ENCODE measurements at regions not wholly inside any gene's neighbourhood (a gene's known extent, or its start where the extent isn't known, plus 50 kb on each side); places are given as distances from the start of the nearest gene placed in this dataset.
"Not testable (repeated sequence)": the region's sequence is repeated elsewhere in the genome, so short reads cannot be mapped to it uniquely, and the experiment has no call there.

- no peak for DNase-seq
These were observed 63.5 kb downstream of the PCDH18 start for GRCh38 chr4:137468836-137469235.

- DNase-seq, result no peak
These were observed 64.8 kb downstream of the PCDH18 start for GRCh38 chr4:137467537-137467936.

GRCh38 chr4:137463377-137464003, 68.8 kb downstream of the PCDH18 start:
- DNase-seq, result no peak

GRCh38 chr4:137455647-137456321, 76.5 kb downstream of the PCDH18 start:
- DNase-seq, result no peak

GRCh38 chr4:137454767-137455166, 77.5 kb downstream of the PCDH18 start:
- no peak for DNase-seq

- no peak for DNase-seq
These were observed 79.5 kb downstream of the PCDH18 start for GRCh38 chr4:137452799-137453198.

- DNase-seq, result no peak
These were observed 81.0 kb downstream of the PCDH18 start for GRCh38 chr4:137451172-137451825.

GRCh38 chr4:137448402-137448801, 83.9 kb downstream of the PCDH18 start:
- no peak for DNase-seq

GRCh38 chr4:137446071-137446470, 86.2 kb downstream of the PCDH18 start:
- DNase-seq, result no peak

GRCh38 chr4:137443031-137443800, 89.1 kb downstream of the PCDH18 start:
- no peak for DNase-seq

- DNase-seq, result no peak
These were observed 99.6 kb downstream of the PCDH18 start for GRCh38 chr4:137432446-137433311.

- no peak for DNase-seq
These were observed 102.1 kb downstream of the PCDH18 start for GRCh38 chr4:137430171-137430570.

GRCh38 chr4:137427411-137427810, 104.9 kb downstream of the PCDH18 start:
- DNase-seq, result no peak

GRCh38 chr4:137425281-137425680, 107.0 kb downstream of the PCDH18 start:
- DNase-seq, result no peak

- DNase-seq, result no peak
These were observed 109.6 kb downstream of the PCDH18 start for GRCh38 chr4:137422666-137423065.

- DNase-seq, result no peak
These were observed 110.5 kb downstream of the PCDH18 start for GRCh38 chr4:137421796-137422195.

- no peak for DNase-seq
These were observed 111.3 kb downstream of the PCDH18 start for GRCh38 chr4:137420901-137421396.

- DNase-seq, result no peak
These were observed 114.6 kb downstream of the PCDH18 start for GRCh38 chr4:137417676-137418075.

- no peak for DNase-seq
These were observed 117.5 kb downstream of the PCDH18 start for GRCh38 chr4:137414802-137415201.

GRCh38 chr4:137408527-137409177, 123.6 kb downstream of the PCDH18 start:
- no peak for DNase-seq

GRCh38 chr4:137405833-137406232, 126.5 kb downstream of the PCDH18 start:
- not testable (repeated sequence) for DNase-seq

GRCh38 chr4:137394018-137394417, 138.3 kb downstream of the PCDH18 start:
- DNase-seq, result no peak
